ENCODE measurements at regions not wholly inside any gene's neighbourhood (a gene's known extent, or its start where the extent isn't known, plus 50 kb on each side); places are given as distances from the start of the nearest gene placed in this dataset.

DNA sequence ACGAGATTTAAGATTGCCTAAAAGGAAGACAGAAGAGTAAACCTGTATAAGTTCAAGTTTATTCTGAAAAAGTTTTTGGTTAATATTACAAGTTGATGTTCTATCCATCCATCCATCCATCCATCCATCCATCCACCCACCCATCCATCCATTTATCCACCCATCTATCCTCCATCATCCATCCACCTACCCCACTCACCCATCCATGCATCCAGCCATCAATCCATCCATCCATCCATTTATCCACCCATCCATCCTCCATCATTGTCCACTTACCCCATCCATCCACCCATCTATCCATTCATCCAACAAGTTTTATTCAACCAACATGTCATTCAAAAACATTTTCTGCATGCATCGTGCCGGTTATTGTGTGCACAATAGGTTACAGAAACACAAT is 89.3 kb downstream of the ZBTB18 start:
- Histone ChIP-seq H3K4me1 (ENCODE audit: control insufficient read depth, insufficient read depth, low read length) (no peaks in the 10 kb centered on the region), H3K4me3 (ENCODE audit: low read depth in 2 of 2, low read length in 2 of 2) (no peak overlapping the region), H3K36me3 (ENCODE audit: control insufficient read depth, insufficient read depth, low read length) (no peaks in the 10 kb centered on the region), H3K9me3 (ENCODE audit: control insufficient read depth, insufficient read depth, low read depth, low read length) (no peaks in the 10 kb centered on the region), H3K27me3 (ENCODE audit: control insufficient read depth, insufficient read depth, low read length) (no peaks in the 10 kb centered on the region), H3K27ac (ENCODE audit: low read length) (no peak overlapping the region)
- intact Hi-C loops (cut with micrococcal nuclease; ENCODE audit: unreplicated experiment) (no loop called here), in situ Hi-C loops (cut with HindIII; ENCODE audit: low pct_unique_long_range_greater_than_20kb, low sequenced_read_pairs) (no loop called here)
- TF ChIP-seq, protein P1, sequence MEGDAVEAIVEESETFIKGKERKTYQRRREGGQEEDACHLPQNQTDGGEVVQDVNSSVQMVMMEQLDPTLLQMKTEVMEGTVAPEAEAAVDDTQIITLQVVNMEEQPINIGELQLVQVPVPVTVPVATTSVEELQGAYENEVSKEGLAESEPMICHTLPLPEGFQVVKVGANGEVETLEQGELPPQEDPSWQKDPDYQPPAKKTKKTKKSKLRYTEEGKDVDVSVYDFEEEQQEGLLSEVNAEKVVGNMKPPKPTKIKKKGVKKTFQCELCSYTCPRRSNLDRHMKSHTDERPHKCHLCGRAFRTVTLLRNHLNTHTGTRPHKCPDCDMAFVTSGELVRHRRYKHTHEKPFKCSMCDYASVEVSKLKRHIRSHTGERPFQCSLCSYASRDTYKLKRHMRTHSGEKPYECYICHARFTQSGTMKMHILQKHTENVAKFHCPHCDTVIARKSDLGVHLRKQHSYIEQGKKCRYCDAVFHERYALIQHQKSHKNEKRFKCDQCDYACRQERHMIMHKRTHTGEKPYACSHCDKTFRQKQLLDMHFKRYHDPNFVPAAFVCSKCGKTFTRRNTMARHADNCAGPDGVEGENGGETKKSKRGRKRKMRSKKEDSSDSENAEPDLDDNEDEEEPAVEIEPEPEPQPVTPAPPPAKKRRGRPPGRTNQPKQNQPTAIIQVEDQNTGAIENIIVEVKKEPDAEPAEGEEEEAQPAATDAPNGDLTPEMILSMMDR (IDR thresholded peaks at IDR 0.05): no peak
- TF ChIP-seq SIN3A (IDR thresholded peaks at IDR 0.05; ENCODE audit: borderline replicate concordance, insufficient read depth, low read depth, low read length) (no peak), REST (IDR thresholded peaks at IDR 0.05; ENCODE audit: insufficient read depth in 1 of 2, low read depth in 2 of 2, low read length in 1 of 2) (no peak), POLR2AphosphoS5 (IDR thresholded peaks at IDR 0.05; ENCODE audit: low read depth, low read length) (no peak), TCF7L2 (IDR thresholded peaks at IDR 0.05; ENCODE audit: low read depth, low read length) (no peak)
- POLR2A ChIA-PET: no interaction called here
- CTCF ChIA-PET: no interaction called here
- ATAC-seq (no peak), DNase-seq (ENCODE audit: low read depth, low spot score) (no peak)
- BruUV-seq (replicated peaks): no TSS peak

GRCh38 chr1:244144053-244144452 is 93.0 kb downstream of the ZBTB18 start:
- ChIA-PET CTCF (no interaction called here), POLR2A (no interaction called here)
- ATAC-seq (no peak), DNase-seq (ENCODE audit: low read depth, low spot score) (no peak)
- in situ Hi-C loops (cut with HindIII; ENCODE audit: low pct_unique_long_range_greater_than_20kb, low sequenced_read_pairs): no loop called here
- H3K36me3 ChIP-seq (ENCODE audit: control insufficient read depth, insufficient read depth, low read length): no peaks in the 10 kb centered on the region
- no peaks in the 10 kb centered on the region for H3K27me3 ChIP-seq (ENCODE audit: control insufficient read depth, insufficient read depth, low read length)
- no peaks in the 10 kb centered on the region for H3K9me3 ChIP-seq (ENCODE audit: control insufficient read depth, insufficient read depth, low read depth, low read length)
- no peak overlapping the region for H3K4me3 ChIP-seq (ENCODE audit: low read depth in 2 of 2, low read length in 2 of 2)
- BruUV-seq (replicated peaks): no TSS peak
- H3K4me1 ChIP-seq (ENCODE audit: control insufficient read depth, insufficient read depth, low read length): no peaks in the 10 kb centered on the region
- H3K27ac ChIP-seq (ENCODE audit: low read length): no peak overlapping the region
- TF ChIP-seq POLR2AphosphoS5 (IDR thresholded peaks at IDR 0.05; ENCODE audit: low read depth, low read length): no peak
- no peak for TF ChIP-seq TCF7L2 (IDR thresholded peaks at IDR 0.05; ENCODE audit: low read depth, low read length)
- TF ChIP-seq SIN3A (IDR thresholded peaks at IDR 0.05; ENCODE audit: borderline replicate concordance, insufficient read depth, low read depth, low read length): no peak
- no peak for TF ChIP-seq REST (IDR thresholded peaks at IDR 0.05; ENCODE audit: insufficient read depth in 1 of 2, low read depth in 2 of 2, low read length in 1 of 2)
- intact Hi-C loops (cut with micrococcal nuclease; ENCODE audit: unreplicated experiment): no loop called here

All from Panc1 (cell line).